MM.1S (cell line): ENCODE measurements at regions not wholly inside any gene's neighbourhood (a gene's known extent, or its start where the extent isn't known, plus 50 kb on each side); places are given as distances from the start of the nearest gene placed in this dataset.

Source experiments
- DNase-seq: peaks from one replicate; pipeline ENCODE4 v3.0.0-alpha.2; 2015
- H2AFZ ChIP-seq: fragments of 300-600 bp; sonication (generic); 2 replicates; pipeline ENCODE4 v1.6.0; 2016; ENCODE audit warnings: antibody characterized with exemption, low read length
- H3F3A ChIP-seq: fragments of 300-600 bp; sonication (generic); 2 replicates; pipeline ENCODE4 v1.6.1; 2016; ENCODE audit warnings: mild to moderate bottlenecking, antibody characterized with exemption, low read length, moderate library complexity, mixed read lengths; ENCODE audit not compliant: insufficient read depth
- H3K27ac ChIP-seq: fragments of 300-600 bp; sonication (generic); 2 replicates; pipeline ENCODE4 v1.5.1; 2016; ENCODE audit warnings: mild to moderate bottlenecking, low read length
- H3K27me3 ChIP-seq: fragments of 300-600 bp; sonication (generic); replicated peaks from 2 replicates; pipeline ENCODE4 v1.6.0; 2016; ENCODE audit warnings: low read length; ENCODE audit not compliant: insufficient read depth
- H3K36me3 ChIP-seq: fragments of 300-600 bp; sonication (generic); replicated peaks from 2 replicates; pipeline ENCODE4 v1.6.1; 2016; ENCODE audit warnings: mild to moderate bottlenecking, low read length, mixed read lengths; ENCODE audit not compliant: insufficient read depth
- H3K4me1 ChIP-seq: fragments of 300-600 bp; sonication (generic); 2 replicates; pipeline ENCODE4 v1.6.1; 2016; ENCODE audit warnings: low read length, mixed read lengths
- H3K4me2 ChIP-seq: fragments of 300-600 bp; sonication (generic); 2 replicates; pipeline ENCODE4 v1.6.0; 2016; ENCODE audit warnings: low read depth, low read length
- H3K4me3 ChIP-seq: fragments of 300-600 bp; sonication (generic); 2 replicates; pipeline ENCODE4 v1.5.1; 2016; ENCODE audit warnings: low read length, mixed read lengths
- H3K79me2 ChIP-seq: fragments of 300-600 bp; sonication (generic); 2 replicates; pipeline ENCODE4 v1.6.1; 2016; ENCODE audit warnings: mixed run types, low read length, mixed read lengths
- H3K9ac ChIP-seq: fragments of 300-600 bp; sonication (generic); 2 replicates; pipeline ENCODE4 v1.6.1; 2016; ENCODE audit warnings: low read length, mixed read lengths
- H3K9me2 ChIP-seq: fragments of 300-600 bp; sonication (generic); replicated peaks from 2 replicates; pipeline ENCODE4 v1.6.1; 2016; ENCODE audit warnings: mild to moderate bottlenecking, low read length, mixed read lengths; ENCODE audit not compliant: insufficient read depth
- H3K9me3 ChIP-seq: fragments of 300-600 bp; sonication (generic); replicated peaks from 2 replicates; pipeline ENCODE4 v1.6.1; 2016; ENCODE audit warnings: mild to moderate bottlenecking, low read length, mixed read lengths; ENCODE audit not compliant: insufficient read depth
- H4K20me1 ChIP-seq: fragments of 300-600 bp; sonication (generic); 2 replicates; pipeline ENCODE4 v1.6.1; 2016; ENCODE audit warnings: mild to moderate bottlenecking, low read length, moderate library complexity, mixed read lengths; ENCODE audit not compliant: insufficient read depth
- EZH2 ChIP-seq: fragments of 300-600 bp; sonication (generic); optimal IDR thresholded peaks from 2 replicates; pipeline ENCODE3; 2017; ENCODE audit warnings: low read depth, mild to moderate bottlenecking, antibody characterized with exemption, low read length, mixed read lengths
- EZH2phosphoT487 ChIP-seq: fragments of 300-600 bp; sonication (generic); IDR thresholded peaks from 2 replicates; pipeline ENCODE4 v1.6.1; 2018; ENCODE audit warnings: antibody characterized with exemption, low read length
- TF ChIP-seq, protein P1 (sequence below): fragments of 300-600 bp; sonication (generic); IDR thresholded peaks from 2 replicates; pipeline ENCODE4 v1.5.1; 2016; ENCODE audit warnings: antibody characterized with exemption, low read length, mixed read lengths

DNA sequence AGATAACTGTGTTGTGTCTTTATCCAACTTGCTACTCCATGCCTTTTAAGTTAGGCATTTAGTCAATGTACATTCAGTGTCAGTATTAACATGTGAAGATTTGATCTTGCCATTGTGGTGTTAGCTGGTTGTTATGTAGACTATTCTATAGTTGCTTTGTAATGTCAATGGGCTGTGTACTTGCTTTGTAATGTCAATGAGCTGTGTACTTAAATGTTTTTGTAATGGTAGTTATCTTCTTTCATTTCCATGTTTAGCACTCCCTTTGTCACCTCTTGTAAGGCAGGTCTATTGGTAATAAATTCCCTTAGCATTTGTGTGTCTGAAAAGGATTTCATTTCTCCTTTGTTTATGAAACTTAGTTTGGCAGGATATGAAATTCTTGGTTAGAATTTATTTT is 53.4 kb downstream of the MC4R start:
- no peak overlapping the region for H3K4me2 ChIP-seq

DNA sequence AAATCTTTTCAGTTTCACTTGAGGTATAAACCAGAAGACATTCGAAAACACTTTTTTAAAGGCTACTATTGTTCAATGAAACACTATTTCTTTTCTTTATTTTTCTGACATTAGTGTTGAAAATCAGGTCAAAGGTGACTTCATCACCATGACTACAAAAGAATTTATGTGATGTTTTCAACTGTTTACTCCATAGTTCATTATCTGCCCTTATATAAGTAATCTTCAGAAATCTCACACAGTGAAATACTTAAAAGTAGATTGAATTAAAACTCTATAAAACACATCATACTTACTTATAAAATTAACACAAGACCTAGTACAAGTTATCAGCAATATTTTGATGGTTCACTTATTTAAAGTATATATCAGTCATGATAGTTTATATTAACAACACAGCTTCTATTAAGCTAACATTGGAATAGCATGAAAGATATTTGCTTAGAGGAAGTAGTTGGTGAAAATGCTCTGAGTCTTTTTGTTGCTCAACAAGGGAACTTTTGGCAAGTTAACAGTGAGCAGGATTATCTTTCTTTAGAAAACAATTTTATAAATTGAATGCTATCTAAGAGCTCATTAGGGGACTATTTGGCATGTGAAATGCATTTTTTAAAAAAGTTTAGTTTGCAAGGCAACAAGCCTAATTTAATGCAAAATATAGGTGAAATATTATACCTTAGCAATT is 60.8 kb downstream of the MC4R start:
- TF ChIP-seq EZH2phosphoT487 (no peak), EZH2 (no peak)
- TF ChIP-seq, protein P1, sequence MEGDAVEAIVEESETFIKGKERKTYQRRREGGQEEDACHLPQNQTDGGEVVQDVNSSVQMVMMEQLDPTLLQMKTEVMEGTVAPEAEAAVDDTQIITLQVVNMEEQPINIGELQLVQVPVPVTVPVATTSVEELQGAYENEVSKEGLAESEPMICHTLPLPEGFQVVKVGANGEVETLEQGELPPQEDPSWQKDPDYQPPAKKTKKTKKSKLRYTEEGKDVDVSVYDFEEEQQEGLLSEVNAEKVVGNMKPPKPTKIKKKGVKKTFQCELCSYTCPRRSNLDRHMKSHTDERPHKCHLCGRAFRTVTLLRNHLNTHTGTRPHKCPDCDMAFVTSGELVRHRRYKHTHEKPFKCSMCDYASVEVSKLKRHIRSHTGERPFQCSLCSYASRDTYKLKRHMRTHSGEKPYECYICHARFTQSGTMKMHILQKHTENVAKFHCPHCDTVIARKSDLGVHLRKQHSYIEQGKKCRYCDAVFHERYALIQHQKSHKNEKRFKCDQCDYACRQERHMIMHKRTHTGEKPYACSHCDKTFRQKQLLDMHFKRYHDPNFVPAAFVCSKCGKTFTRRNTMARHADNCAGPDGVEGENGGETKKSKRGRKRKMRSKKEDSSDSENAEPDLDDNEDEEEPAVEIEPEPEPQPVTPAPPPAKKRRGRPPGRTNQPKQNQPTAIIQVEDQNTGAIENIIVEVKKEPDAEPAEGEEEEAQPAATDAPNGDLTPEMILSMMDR, result no peak
- H3K27me3 ChIP-seq, result no peaks in the 10 kb centered on the region
- no peaks in the 10 kb centered on the region for H3K79me2 ChIP-seq
- H3K4me2 ChIP-seq, result no peak overlapping the region
- H3K4me3 ChIP-seq, result no peak overlapping the region
- H2AFZ ChIP-seq, result no peak overlapping the region
- H4K20me1 ChIP-seq, result no peaks in the 10 kb centered on the region
- no peaks in the 10 kb centered on the region; the same call in 1 of the 2 replicates for H3K9me2 ChIP-seq
- no peaks in the 10 kb centered on the region for H3K4me1 ChIP-seq
- no peaks in the 10 kb centered on the region for H3F3A ChIP-seq
- no peak for DNase-seq
- H3K9ac ChIP-seq, result no peak overlapping the region
- no peaks in the 10 kb centered on the region for H3K36me3 ChIP-seq
- no peak overlapping the region for H3K27ac ChIP-seq
- no peaks in the 10 kb centered on the region for H3K9me3 ChIP-seq

More for the DNA sequence above, 53.4 kb downstream of the MC4R start:
- H3K36me3 ChIP-seq, result no peaks in the 10 kb centered on the region
- no peak overlapping the region for H2AFZ ChIP-seq
- TF ChIP-seq EZH2 (no peak), EZH2phosphoT487 (no peak)
- TF ChIP-seq, protein P1, result no peak
- DNase-seq, result no peak
- H3F3A ChIP-seq, result no peaks in the 10 kb centered on the region
- no peaks in the 10 kb centered on the region for H4K20me1 ChIP-seq
- no peaks in the 10 kb centered on the region for H3K27me3 ChIP-seq
- no peak overlapping the region for H3K9ac ChIP-seq
- H3K4me3 ChIP-seq, result no peak overlapping the region
- H3K9me3 ChIP-seq, result no peaks in the 10 kb centered on the region
- H3K4me1 ChIP-seq, result no peaks in the 10 kb centered on the region
- H3K27ac ChIP-seq, result no peak overlapping the region
- H3K79me2 ChIP-seq, result no peaks in the 10 kb centered on the region
- no peaks in the 10 kb centered on the region; the same call in 1 of the 2 replicates for H3K9me2 ChIP-seq

DNA sequence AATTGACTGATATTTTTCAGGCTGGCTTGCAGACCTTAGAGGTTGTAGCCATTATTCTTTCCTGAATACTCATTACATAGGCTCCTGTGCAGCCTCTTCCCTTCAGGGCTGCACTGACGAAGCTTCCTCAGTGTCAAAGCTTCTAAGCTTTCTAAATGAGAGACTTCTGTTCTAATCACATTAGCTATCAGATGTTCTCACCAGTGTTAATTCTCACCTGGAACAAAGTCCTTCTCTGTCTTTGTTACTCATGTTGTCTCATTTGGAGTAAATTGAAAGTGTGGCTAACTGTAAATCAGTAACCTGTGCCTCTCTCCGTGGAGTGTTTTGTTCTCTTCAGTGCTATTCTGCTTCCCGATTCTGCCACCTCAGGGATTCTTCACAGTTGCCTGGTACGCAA is 76.9 kb downstream of the MC4R start:
- H3K4me2 ChIP-seq, result no peak overlapping the region

More for the DNA sequence above, 76.9 kb downstream of the MC4R start:
- Histone ChIP-seq H3K27me3 (no peaks in the 10 kb centered on the region), H2AFZ (no peak overlapping the region), H3F3A (no peaks in the 10 kb centered on the region), H3K79me2 (no peaks in the 10 kb centered on the region), H3K36me3 (no peaks in the 10 kb centered on the region), H3K4me3 (no peak overlapping the region), H3K27ac (no peak overlapping the region), H3K4me1 (no peaks in the 10 kb centered on the region), H3K9ac (no peak overlapping the region), H3K9me3 (no peaks in the 10 kb centered on the region), H4K20me1 (no peaks in the 10 kb centered on the region), H3K9me2 (no peaks in the 10 kb centered on the region)
- no peak for DNase-seq
- TF ChIP-seq EZH2 (no peak), EZH2phosphoT487 (no peak)
- TF ChIP-seq, protein P1, result no peak
